HepG2 (cell line): ENCODE measurements at regions not wholly inside any gene's neighbourhood (a gene's known extent, or its start where the extent isn't known, plus 50 kb on each side); places are given as distances from the start of the nearest gene placed in this dataset.

Experiments used
- ATAC-seq: fragments of 200-7000 bp; cut with Tn5 transposase; 3 replicates; pipeline ENCODE4 v1.9.1; 2020; ENCODE audit warnings: mild to moderate bottlenecking, moderate library complexity
- BruUV-seq: library from RNA; stranded (reverse); fragments of 400-500 nt; replicated peaks from 2 replicates; lab custom pipeline; 2021; lab: Mats Ljungman, UMichigan
- CTCF ChIA-PET: fragments of 300-600 bp; formaldehyde crosslinking; extraction: SDS; loops from one replicate; lab custom pipeline; 2021; ENCODE audit warnings: low total read pairs, inconsistent platforms, low intra/inter-chr PET ratio; lab: Yijun Ruan, JAX
- POLR2A ChIA-PET: fragments of 350-600 bp; sonication (Branson Sonifier 250); formaldehyde crosslinking; loops from one replicate; lab custom pipeline; 2020; ENCODE audit warnings: antibody characterized with exemption, inconsistent platforms; lab: Yijun Ruan, JAX
- DNase-seq: peaks from one replicate; pipeline ENCODE4 v3.0.0-alpha.2; 2015; ENCODE audit warnings: low spot score
- FAIRE-seq: peaks from 3 replicates; lab custom pipeline; 2011; peaks lifted over from hg19 to GRCh38; lab: Jason Lieb, UNC
- H2AFZ ChIP-seq: one replicate; pipeline ENCODE4 v1.6.1; 2011; ENCODE audit warnings: low read length, inconsistent platforms
- H3K27ac ChIP-seq: fragments of 300-600 bp; 3 replicates; pipeline ENCODE4 v1.8.0; 2011; ENCODE audit warnings: mixed run types, mild to moderate bottlenecking, mixed read lengths, low read length, inconsistent platforms; ENCODE audit not compliant: insufficient read depth; ENCODE audit errors: extremely low read length
- H3K27me3 ChIP-seq, 2 experiments: fragments of 200-600 bp in 1 of 2; 2 replicates in 1 of 2; 3 replicates in 1 of 2; pipeline versions ENCODE4 v1.6.0 to v1.8.0; 2011; ENCODE audit warnings: low read length in 2 of 2, mild to moderate bottlenecking in 2 of 2, moderate library complexity in 2 of 2, inconsistent platforms in 1 of 2; ENCODE audit not compliant: insufficient read depth in 2 of 2, control insufficient read depth in 1 of 2
- H3K36me3 ChIP-seq, 2 experiments: fragments of 200-600 bp in 1 of 2; replicated peaks in 1 of 2; 2 replicates in 1 of 2; 3 replicates in 1 of 2; pipeline versions ENCODE4 v1.5.1 to v1.8.0; 2011; ENCODE audit warnings: low read length in 2 of 2, inconsistent platforms in 1 of 2; ENCODE audit not compliant: insufficient read depth in 2 of 2, control insufficient read depth in 1 of 2
- H3K4me1 ChIP-seq: 2 replicates; pipeline ENCODE4 v1.5.1; 2012; ENCODE audit warnings: low read length, inconsistent platforms; ENCODE audit not compliant: insufficient read depth
- H3K4me2 ChIP-seq: 2 replicates; pipeline ENCODE4 v1.6.0; 2011; ENCODE audit warnings: low read depth, low read length, inconsistent platforms
- H3K4me3 ChIP-seq, 3 experiments: fragments of 200-600 bp in 1 of 3; sonication (generic), shearing (Covaris generic) in 1 of 3; replicated peaks in 1 of 3; 2 replicates each; pipeline ENCODE4 v1.5.1; 2011 to 2016; ENCODE audit warnings: low read length in 3 of 3, inconsistent platforms in 2 of 3, low read depth in 2 of 3, mild to moderate bottlenecking in 2 of 3, control low read depth in 1 of 3, mixed read lengths in 1 of 3; ENCODE audit not compliant: insufficient read depth in 1 of 3
- H3K79me2 ChIP-seq: one replicate; pipeline ENCODE4 v1.6.1; 2011; ENCODE audit warnings: low read length, inconsistent platforms; ENCODE audit not compliant: insufficient read depth
- H3K9ac ChIP-seq: 2 replicates; pipeline ENCODE4 v1.6.0; 2011; ENCODE audit warnings: mild to moderate bottlenecking, low read depth, low read length, inconsistent platforms; ENCODE audit not compliant: insufficient read depth
- H3K9me3 ChIP-seq: 2 replicates; pipeline ENCODE4 v1.5.1; 2012; ENCODE audit warnings: mild to moderate bottlenecking, low read length
- H4K20me1 ChIP-seq: 2 replicates; pipeline ENCODE4 v1.6.0; 2011; ENCODE audit warnings: inconsistent platforms, mild to moderate bottlenecking, low read length, moderate library complexity; ENCODE audit not compliant: insufficient read depth
- CEBPB ChIP-seq: IDR thresholded peaks from 2 replicates; pipeline ENCODE4 v1.6.1; 2011; ENCODE audit warnings: low read depth, low read length, improper control_type of control experiment, borderline replicate concordance
- FOXO1 ChIP-seq: sonication (generic); formaldehyde crosslinking; IDR thresholded peaks from 2 replicates; pipeline ENCODE4 v1.4.0; 2020; ENCODE audit warnings: missing genetic modification reagents
- GZF1 ChIP-seq: sonication (generic); formaldehyde crosslinking; IDR thresholded peaks from 2 replicates; pipeline ENCODE4 v1.5.1; 2020; ENCODE audit warnings: mild to moderate bottlenecking, missing genetic modification reagents
- IRF9 ChIP-seq: sonication (generic); formaldehyde crosslinking; IDR thresholded peaks from 2 replicates; pipeline ENCODE4 v1.8.0; 2022; ENCODE audit warnings: missing genetic modification reagents, mild to moderate bottlenecking, borderline replicate concordance
- JARID2 ChIP-seq: sonication (generic); formaldehyde crosslinking; IDR thresholded peaks from 2 replicates; pipeline ENCODE4 v1.8.1; 2023; ENCODE audit warnings: missing genetic modification reagents, inconsistent platforms; ENCODE audit not compliant: insufficient replicate concordance
- MAX ChIP-seq: IDR thresholded peaks from 2 replicates; pipeline ENCODE4 v1.6.1; 2012; ENCODE audit warnings: inconsistent platforms
- NR2F1 ChIP-seq, 2 experiments: fragments of 450-650 bp in 1 of 2; formaldehyde crosslinking in 1 of 2; IDR thresholded peaks; 2 replicates each; pipeline versions ENCODE4 v1.5.0 to v1.6.1; 2016 to 2020; ENCODE audit warnings: mild to moderate bottlenecking in 1 of 2, missing compliant biosample characterization in 1 of 2, missing genetic modification reagents in 1 of 2, moderate library complexity in 1 of 2
- RBFOX2 ChIP-seq: fragments of 200-400 bp; formaldehyde crosslinking; IDR thresholded peaks from 2 replicates; pipeline ENCODE4 v1.6.1; 2017; ENCODE audit warnings: low read depth, mild to moderate bottlenecking, low read length
- SIX1 ChIP-seq: sonication (generic); formaldehyde crosslinking; IDR thresholded peaks from 2 replicates; pipeline ENCODE4 v1.4.0; 2020; ENCODE audit warnings: missing genetic modification reagents, borderline replicate concordance
- SMARCC2 ChIP-seq: fragments of 450-650 bp; IDR thresholded peaks from 2 replicates; pipeline ENCODE4 v1.6.1; 2017; ENCODE audit warnings: antibody characterized with exemption, mild to moderate bottlenecking
- TCF7L2 ChIP-seq: IDR thresholded peaks from 2 replicates; pipeline ENCODE4 v1.6.1; 2011; ENCODE audit warnings: mild to moderate bottlenecking, low read depth, low read length, moderate library complexity
- TEAD3 ChIP-seq: optimal IDR thresholded peaks from 2 replicates; pipeline ENCODE3; 2016; ENCODE audit warnings: borderline replicate concordance
- YEATS2 ChIP-seq: sonication (generic); formaldehyde crosslinking; IDR thresholded peaks from 2 replicates; pipeline ENCODE4 v1.4.0; 2020; ENCODE audit warnings: missing genetic modification reagents, borderline replicate concordance
- ZFP1 ChIP-seq: IDR thresholded peaks from 2 replicates; pipeline ENCODE4 v1.6.1; 2016
- ZNF275 ChIP-seq: sonication (generic); formaldehyde crosslinking; IDR thresholded peaks from 2 replicates; pipeline ENCODE4 v1.8.0; 2022; ENCODE audit warnings: missing genetic modification reagents, mild to moderate bottlenecking, inconsistent platforms, borderline replicate concordance
- ZNF34 ChIP-seq: sonication (generic); formaldehyde crosslinking; IDR thresholded peaks from 2 replicates; pipeline ENCODE4 v1.4.0; 2020; ENCODE audit warnings: mild to moderate bottlenecking, missing genetic modification reagents, borderline replicate concordance
- ZNF616 ChIP-seq: sonication (generic); formaldehyde crosslinking; IDR thresholded peaks from 2 replicates; pipeline ENCODE4 v1.5.0; 2020; ENCODE audit warnings: low read depth, mild to moderate bottlenecking, missing genetic modification reagents
- ZNF629 ChIP-seq: sonication (generic); formaldehyde crosslinking; conservative IDR thresholded peaks from 2 replicates; pipeline ENCODE4 v1.5.0; 2020; ENCODE audit warnings: missing genetic modification reagents
- WGBS: methylation state at CpG from one replicate; pipeline ENCODE4 v1.1.6; 2017; ENCODE audit warnings: low lambda C conversion rate; 5-methylcytosine and 5-hydroxymethylcytosine counted together
- in situ Hi-C: cut with HindIII; loops from 2 replicates; pipeline ENCODE4 v1.10.0; 2017; ENCODE audit warnings: low pct_unique_long_range_greater_than_20kb; ENCODE audit not compliant: extremely low pct_ligation_motif_present
- intact Hi-C: fragments of 100-400 bp; cut with micrococcal nuclease; formaldehyde crosslinking; loops from one replicate; pipeline ENCODE4 v1.10.0; 2022; ENCODE audit not compliant: unreplicated experiment

GRCh38 chr7:32194537-32194936 is 124.3 kb upstream of the PDE1C start (continued):
- no peak for TF ChIP-seq SIX1 (CRISPR knock-in tag)
- TF ChIP-seq MAX: no peak
- TF ChIP-seq FOXO1: no peak
- no peak for TF ChIP-seq SMARCC2
- no peak for TF ChIP-seq TCF7L2
- TF ChIP-seq NR2F1 (CRISPR knock-in tag; IDR thresholded peaks at IDR 0.05): no peak

- DNase-seq (no peak), FAIRE-seq (no peak), ATAC-seq (no peak)
- no peaks in the 10 kb centered on the region for H3K27me3 ChIP-seq
- WGBS: 4% methylated on average over 2 of the region's 2 CpGs
- H3K4me1 ChIP-seq: no peaks in the 10 kb centered on the region
- in situ Hi-C loops (no loop called here), intact Hi-C loops (no loop called here)
- H3K79me2 ChIP-seq: no peaks in the 10 kb centered on the region
- H3K9me3 ChIP-seq: no peaks in the 10 kb centered on the region
- no peak overlapping the region for H3K9ac ChIP-seq
- no peaks in the 10 kb centered on the region for H4K20me1 ChIP-seq
- TF ChIP-seq GZF1 (CRISPR knock-in tag): no peak
- no peak for TF ChIP-seq IRF9 (CRISPR knock-in tag)
- TF ChIP-seq ZNF629 (CRISPR knock-in tag): no peak
- TF ChIP-seq ZNF34 (CRISPR knock-in tag): no peak
- no peak for TF ChIP-seq CEBPB
- no peak for TF ChIP-seq RBFOX2
- TF ChIP-seq TEAD3 (CRISPR knock-in tag): no peak
- no peak for TF ChIP-seq YEATS2 (CRISPR knock-in tag)
- no peak for TF ChIP-seq ZNF275 (CRISPR knock-in tag)
- TF ChIP-seq ZNF616 (CRISPR knock-in tag): no peak
- TF ChIP-seq ZFP1 (CRISPR knock-in tag): no peak
- TF ChIP-seq JARID2: no peak
- no peak overlapping the region for H2AFZ ChIP-seq
- H3K4me3 ChIP-seq: no peak overlapping the region
- POLR2A ChIA-PET: no interaction called here
- no peak overlapping the region for H3K4me2 ChIP-seq
- CTCF ChIA-PET: no interaction called here
- no TSS peak for BruUV-seq
- no peaks in the 10 kb centered on the region for H3K36me3 ChIP-seq
- no peak overlapping the region for H3K27ac ChIP-seq
Measured at GRCh38 chr7:32191305-32191704, 121.1 kb upstream of the PDE1C start.
